ENCODE measurements at regions not wholly inside any gene's neighbourhood (a gene's known extent, or its start where the extent isn't known, plus 50 kb on each side); places are given as distances from the start of the nearest gene placed in this dataset.

GRCh38 chr5:28558196-28558595 is 1519.8 kb upstream of the CDH9 start:
- TF ChIP-seq, protein P1, sequence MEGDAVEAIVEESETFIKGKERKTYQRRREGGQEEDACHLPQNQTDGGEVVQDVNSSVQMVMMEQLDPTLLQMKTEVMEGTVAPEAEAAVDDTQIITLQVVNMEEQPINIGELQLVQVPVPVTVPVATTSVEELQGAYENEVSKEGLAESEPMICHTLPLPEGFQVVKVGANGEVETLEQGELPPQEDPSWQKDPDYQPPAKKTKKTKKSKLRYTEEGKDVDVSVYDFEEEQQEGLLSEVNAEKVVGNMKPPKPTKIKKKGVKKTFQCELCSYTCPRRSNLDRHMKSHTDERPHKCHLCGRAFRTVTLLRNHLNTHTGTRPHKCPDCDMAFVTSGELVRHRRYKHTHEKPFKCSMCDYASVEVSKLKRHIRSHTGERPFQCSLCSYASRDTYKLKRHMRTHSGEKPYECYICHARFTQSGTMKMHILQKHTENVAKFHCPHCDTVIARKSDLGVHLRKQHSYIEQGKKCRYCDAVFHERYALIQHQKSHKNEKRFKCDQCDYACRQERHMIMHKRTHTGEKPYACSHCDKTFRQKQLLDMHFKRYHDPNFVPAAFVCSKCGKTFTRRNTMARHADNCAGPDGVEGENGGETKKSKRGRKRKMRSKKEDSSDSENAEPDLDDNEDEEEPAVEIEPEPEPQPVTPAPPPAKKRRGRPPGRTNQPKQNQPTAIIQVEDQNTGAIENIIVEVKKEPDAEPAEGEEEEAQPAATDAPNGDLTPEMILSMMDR (conservative IDR thresholded peaks at IDR 0.05; ENCODE audit: low read length): no peak
- TF ChIP-seq EZH2phosphoT487 (IDR thresholded peaks at IDR 0.05; ENCODE audit: borderline replicate concordance, low read depth, low read length): no peak

All from OCI-LY7 (cell line).